GM21825 (cell line): ENCODE measurements at regions not wholly inside any gene's neighbourhood (a gene's known extent, or its start where the extent isn't known, plus 50 kb on each side); places are given as distances from the start of the nearest gene placed in this dataset.
A peak's percentile ranks its signal among the peaks of the same experiment; 100 is the strongest.

Source experiments
- ATAC-seq: cut with Tn5 transposase; IDR thresholded peaks from one replicate; pipeline ENCODE4 v1.9.1; 2021; ENCODE audit warnings: mild to moderate bottlenecking, moderate library complexity; ENCODE audit not compliant: unreplicated experiment

DNA sequence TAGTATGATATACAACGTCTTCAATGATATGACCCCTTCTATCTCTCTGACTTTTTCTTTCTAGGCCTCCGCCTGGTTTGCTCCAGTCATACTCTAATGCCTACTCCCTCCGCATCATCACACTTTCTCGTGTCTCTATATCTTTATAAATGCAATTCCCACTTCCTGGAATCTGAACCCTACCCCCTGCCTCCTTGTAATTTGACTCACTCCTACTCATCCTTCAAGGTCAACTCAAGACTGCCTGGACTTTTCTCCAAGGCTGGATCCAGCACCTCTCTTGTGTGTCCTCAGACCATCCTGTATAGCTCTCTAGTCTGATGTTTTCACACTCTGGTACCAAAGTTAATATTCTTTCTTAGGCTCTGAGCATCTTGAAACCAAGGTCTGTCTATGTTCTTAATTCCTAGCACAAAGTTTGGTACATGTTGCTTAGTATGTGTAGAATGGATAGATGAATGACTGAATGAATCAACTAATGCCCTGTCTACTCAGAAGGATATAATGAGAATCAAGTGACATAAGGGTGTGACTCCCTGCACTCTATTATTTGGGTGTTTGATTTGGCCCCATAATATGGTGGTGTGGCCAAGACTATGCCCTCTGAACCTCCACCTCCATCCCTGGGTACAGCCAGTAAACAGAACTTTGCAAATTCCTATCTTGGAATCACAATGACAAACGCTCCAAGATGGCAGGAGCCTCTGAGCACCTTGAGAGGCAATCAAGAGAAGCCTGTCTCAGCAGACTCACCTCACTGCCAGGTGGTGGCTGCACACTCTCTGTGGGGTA is 74.3 kb upstream of the SERP2 start:
- no peak for ATAC-seq

DNA sequence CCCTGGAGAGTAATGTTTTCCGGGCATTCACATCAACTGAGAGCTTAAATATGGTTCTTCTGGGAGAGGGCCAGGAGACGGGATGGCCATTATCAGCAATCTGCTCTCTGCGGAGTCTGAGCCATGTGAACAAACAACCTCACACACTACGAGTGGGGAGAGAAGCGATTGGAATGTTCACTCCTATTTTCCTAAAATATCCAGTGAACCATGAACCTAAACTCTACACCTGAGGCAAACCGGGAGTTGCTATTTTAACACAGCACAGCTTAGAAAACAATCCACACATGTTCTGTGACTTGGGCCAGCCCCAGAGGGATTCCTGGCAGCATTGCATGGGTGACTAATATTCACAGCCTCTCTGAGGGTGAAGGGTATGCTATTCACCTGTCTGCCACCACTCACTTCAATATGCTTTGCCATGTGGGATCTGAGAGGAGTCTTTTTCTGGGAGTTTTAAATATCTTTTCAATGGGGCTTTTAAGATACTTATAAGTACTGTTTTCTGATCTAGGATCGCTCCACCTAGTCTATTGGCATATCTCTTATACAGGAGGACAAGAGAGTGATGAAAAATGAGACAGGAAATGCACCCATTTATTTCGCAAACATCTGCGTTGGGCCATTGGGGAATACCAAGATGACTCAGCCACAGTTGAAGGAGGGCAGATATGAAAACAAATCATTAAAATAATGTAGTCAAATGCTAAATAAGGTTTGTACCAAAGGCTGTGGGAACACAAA is 72.6 kb upstream of the SERP2 start:
- ATAC-seq, result peak; percentile 58

DNA sequence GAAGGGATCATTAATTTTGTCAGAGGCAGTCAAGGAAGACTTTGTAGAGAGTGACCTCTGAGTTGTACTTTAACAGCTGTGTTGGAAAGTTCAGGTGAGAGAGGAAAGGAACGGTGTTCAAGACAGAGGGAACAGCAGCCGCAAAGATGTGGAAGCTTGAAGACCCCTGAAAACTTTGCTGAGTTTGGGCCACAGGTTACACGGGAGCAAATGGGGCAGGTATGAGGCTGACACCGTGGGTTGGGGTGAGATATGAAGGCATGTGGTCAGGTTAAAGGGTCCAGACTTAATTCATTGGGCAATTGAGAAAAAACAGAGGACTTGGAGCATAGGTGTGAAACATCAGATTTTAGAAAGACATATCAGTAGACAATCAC is 72.0 kb upstream of the SERP2 start:
- ATAC-seq, result no peak

DNA sequence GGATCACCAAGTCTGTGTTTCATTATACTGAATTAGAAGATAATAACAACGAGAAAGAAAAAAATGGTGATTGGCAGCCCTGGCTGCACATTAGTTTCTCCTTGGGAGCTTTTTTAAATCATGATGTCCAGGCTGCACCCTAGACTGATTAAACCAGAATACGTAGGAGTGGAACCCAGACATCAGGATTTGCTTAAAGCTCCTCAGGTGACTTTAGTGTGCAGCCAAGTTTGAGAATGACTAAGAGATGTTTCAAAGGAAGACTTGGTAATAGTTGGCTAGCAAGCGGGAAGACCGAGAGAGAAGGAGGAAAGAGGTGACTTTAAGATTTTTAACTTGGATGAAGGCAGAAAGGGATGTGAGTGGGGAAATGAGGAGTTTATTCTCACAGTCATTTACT is 71.4 kb upstream of the SERP2 start:
- no peak for ATAC-seq

DNA sequence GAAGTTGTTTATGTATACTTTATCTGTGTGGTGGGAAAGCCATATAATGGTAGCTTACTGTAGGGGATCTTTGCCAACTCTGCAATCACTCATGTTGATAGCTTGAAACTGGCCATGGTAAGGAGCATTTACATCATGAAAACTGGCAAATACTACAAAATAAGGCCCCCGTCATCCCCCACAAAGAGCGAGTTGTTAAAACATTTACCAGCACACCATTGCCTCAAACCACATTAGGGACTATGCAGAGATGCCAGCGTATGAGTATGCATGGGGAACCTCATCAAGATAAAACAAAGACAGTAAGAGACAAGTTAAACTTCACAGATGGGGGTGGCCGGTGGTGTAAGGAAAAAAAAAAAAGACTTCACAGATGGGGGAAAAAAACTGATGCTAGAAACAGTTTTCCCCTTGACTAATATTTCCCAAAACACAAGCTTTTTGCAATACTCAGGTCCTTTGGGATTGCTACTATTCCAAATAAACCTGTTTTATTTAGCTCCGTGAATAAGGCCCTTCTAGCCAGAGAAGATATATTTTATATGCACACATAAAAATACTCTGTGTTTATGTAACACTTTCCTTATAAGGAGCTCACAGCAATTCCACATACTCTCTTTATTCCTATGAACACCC is 70.6 kb upstream of the SERP2 start:
- no peak for ATAC-seq

DNA sequence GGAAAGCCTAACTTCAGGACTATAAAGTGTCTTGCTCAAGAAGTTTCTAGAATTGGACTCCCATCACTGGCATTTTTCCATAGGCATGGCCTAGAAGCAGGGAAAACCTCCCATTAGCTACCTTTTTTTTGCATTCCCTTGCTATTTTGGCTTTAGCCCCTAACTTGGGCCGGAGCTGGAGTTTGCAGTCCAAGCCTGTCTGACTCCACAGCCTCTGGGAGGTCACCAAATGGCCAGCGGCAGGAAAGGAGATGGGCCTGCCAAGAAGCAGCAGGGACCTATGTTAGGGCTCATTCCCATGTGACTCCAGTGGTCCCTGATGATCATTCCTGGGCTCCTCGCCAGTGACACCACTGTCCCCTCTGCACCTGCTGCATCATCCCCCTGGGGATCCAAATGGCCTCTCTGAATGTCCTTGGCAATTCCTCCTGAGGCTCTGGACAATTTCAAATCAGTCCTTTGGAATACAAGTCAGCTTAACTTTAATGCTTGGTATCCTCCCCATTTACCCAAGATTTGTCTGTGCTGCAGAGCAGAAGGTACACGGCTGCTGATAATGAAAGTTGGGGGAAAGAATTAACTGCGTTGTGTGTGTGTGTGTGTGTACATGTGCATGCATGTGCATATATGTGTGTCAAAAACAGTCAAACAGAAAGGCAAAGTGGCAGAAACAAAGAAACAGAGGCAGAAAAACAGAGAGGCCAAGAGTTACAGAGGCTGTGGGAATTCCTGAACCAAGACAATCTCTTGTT is 69.8 kb upstream of the SERP2 start:
- no peak for ATAC-seq

DNA sequence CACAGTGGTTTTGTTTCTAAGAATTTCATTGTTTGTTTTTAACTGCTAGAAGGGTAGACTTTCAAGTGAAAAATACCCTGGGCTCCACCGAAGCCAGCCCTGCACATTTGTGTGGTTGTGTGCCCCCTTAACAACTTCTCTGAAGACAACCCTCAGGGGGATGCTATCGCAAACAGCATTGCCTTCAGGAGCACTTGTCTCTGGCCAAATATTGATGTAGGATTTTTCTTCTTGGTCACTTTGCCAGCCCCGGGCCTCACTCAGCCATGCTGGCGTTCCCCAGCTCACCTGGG is 69.2 kb upstream of the SERP2 start:
- ATAC-seq, result no peak

DNA sequence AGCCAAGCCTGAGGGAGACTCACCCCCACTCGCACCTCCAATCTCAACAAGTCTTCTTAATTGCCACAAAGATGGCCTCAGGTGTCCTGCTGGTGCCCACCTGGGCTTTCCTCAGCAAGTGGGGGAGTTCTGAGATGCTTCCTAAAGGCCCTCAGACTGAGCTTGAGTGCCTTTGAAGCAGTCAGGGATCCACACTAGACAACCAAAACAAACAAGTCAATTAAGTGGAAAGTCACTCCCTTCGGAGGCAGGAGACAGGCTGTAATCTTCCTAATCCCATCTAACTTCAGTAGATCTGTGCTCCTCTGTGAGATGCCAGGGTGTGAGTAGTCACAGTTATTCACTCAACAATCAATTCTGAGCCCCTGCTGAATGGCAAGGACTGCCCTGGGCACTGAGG is 68.3 kb upstream of the SERP2 start:
- ATAC-seq, result no peak

DNA sequence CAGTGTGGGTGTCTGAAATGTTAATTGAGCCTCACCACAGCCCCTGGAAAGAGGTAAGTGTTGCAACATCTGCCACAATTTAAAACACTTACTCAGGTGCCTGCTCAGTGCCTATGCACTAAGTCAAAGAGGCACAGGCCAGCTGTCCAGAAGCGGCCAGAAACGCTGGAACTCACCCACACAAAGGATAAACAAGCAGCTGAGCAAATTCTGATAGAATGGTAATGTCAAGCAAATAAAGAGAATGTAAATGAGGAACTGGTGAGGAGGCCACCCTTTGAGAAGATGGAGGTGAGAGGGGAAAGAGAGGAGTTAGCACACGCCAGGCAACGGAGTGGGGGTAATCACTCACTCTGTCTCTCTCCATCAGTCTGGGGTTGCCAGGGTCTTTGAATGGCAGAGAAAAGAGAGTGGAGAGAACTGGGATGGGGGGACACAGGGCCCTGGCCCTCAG is 67.7 kb upstream of the SERP2 start:
- no peak for ATAC-seq

DNA sequence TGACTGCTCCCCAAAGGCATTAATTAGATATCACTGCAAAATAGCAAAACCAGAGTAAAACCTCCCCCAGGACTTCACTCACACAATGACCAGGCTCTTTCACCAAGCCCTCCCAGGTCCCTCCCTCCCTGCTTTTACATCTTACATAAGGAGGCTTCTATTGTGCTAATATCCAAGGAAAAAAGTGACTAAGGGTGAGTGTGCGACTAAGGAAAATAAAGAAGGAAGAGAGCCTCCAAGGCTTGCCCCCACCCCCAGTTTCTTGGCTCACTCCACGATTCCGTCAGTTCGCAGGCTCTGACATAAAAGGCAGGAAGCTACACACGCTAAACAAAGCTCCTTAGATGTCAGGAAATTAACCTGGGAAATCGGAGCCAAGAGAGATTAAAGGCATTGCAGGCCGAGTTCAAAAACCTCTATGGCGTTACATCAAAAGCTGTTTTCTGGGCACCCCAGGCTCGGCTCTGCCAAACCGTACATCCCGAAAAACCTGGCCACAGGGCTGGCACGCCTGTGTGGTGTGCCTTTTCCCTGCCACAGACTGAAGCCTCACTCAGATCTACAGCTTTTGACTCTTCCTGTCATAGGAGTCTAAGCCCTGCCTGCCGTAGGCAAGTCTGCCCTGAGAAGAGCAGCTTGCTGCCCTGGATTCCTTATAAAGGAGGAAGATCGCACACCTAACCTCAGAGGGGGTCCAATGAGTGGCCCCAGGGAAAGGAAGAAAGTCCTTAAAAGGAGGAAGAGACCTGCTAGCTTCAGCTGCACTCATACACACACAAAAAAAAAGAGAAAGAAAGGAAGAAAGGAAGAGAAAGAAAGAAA is 67.0 kb upstream of the SERP2 start:
- no peak for ATAC-seq

DNA sequence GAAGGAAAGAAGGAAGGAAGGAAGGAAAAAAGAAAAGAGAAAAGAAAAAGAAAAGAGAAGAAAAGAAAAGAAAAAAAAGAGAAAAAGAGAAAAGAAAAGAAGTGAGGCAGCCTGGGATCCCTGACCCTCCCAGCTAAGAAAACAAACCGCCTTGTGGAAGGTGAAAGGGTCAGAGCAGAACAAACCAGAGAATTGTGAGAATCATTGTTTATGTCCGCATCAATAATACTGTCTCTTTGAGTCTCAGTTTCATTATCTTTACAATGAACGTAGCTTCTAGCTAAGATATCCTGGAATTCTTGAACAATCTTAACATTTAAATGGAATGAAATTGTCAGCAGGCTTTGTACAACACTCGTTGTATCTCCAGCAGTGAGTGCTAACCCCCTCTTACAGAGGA is 66.4 kb upstream of the SERP2 start:
- ATAC-seq, result no peak

DNA sequence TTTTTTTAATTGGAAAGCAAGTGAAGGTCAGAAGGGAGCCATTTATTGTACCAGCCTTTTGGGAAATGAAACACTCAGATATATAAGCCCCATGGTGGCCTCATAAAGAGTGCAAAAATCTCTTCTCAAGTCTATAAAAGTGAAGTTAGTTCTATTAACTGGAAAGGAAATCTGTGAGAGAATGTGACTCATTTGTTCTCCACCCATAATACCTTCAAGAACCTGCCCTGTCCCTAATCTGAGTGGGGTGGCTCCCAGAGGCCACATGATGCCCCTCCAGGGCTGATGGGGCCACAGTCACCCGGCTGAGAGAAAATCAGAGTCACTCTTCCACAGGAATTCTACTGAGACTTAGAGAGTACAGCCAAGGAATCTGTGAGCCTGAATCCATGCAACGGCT is 65.8 kb upstream of the SERP2 start:
- no peak for ATAC-seq

DNA sequence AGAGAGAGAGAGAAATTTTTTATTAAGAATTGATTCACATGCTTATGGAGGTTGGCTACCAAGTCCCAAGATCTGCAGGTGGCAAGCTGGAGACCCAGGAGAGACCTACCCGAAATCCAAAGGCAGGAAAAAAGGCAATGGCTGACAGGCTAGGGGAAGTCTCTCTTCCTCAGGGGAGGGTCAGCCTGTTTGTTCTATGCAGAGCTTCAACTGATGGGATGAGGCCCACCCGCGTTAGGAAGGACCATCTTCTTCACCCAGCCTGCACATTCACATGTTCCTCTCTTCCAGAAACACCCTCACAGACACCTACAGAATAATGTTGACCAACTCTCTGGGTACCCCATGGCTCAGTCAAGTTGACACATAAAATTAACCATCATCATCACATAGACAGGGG is 65.3 kb upstream of the SERP2 start:
- no peak for ATAC-seq

DNA sequence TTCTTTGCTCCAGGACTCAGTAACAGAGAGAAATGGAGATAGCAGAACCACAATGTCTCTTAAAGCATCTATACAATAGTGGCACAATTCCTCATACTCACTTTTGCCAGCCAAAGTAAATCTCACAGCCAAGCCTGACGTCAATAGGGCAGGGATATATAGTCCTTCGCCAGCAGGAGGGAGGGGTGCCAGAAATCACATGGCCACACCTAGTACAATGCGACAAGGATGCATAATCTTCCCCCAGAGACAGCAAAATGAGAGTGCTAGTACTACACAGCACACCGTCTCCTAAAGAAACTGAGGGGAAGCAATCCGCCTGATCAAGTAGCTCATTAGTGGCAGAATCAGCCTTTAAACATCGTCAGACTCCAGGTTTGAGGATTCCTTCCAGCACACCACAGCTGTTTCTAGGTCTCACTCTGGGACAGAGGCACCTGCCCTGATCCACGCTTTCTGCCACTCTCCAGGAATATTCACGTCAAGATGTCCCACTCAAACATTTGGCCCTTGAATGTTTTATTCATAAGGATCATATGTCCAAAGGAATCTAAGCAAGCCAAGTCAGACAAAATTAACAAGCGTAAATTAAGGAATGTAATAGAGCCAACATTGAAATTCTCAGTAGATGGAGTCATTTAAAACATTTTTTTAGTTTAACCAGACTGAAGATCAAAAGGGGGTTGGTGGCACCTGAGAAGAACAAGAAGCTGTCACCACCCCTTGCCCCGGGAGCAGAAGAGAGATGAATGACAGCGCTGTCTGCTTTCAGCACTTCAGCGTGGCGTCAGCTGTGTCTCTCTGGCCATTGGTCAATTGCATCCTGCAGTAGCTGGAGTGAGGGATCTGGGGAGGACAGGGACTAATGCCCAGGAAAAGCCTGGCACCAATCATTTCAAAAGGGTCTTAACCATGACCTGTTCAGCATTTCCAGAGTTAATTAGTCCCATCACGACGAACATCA is 63.5 kb upstream of the SERP2 start:
- ATAC-seq, result no peak

DNA sequence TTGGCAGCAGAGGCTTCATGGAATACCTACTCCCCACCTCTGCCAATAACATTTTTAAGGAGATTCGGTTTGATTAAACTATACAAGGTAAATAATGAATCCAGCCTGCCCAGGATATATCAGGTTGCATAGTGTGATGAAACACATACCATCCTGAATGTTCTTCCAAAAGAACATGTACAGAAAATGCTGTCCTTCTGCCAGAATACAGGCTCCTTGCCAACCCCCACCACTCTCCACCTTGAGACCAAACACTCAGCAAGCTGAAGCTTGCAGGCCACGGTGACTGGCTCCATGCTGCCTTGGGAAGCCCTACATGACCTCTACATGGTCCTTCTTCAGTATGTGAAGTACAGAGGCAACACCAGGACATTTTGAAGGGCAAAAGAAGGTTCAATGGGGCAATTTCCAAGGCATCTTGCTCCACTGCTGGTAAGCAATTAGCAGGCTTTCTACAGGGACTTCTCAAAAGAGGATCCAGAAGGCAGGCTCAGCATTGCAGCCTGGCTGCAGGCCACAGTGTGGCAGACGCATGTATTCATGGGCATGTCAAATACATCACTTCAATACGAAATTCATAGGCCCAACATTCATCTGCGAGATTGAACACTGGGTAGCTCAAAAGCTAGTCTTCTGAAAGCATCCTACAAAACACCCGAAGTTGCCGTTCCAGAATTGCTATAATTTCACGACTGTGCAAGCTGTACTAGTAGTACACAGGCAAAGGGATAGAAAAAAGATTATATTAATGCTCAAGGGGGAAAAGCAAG is 62.4 kb upstream of the SERP2 start:
- no peak for ATAC-seq

DNA sequence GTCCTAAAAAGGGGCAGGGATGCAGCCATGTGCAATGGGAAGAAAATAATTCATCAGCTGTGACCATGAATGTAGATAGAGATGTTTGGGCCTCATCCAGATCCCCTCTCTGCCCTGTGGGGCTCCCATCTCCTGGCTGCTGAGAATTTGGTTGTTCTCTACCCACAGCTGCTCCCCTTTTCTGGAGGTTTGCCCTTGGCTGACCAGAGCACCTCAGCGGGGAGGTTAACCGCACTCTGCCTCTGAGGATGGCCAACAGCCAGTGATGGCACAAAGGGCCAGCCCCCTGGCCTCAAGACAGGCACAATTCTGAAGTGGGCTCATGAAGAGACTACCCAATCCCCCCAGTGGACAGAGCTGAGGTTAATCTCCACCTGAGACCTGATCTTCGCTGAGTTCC is 61.5 kb upstream of the SERP2 start:
- ATAC-seq, result no peak

DNA sequence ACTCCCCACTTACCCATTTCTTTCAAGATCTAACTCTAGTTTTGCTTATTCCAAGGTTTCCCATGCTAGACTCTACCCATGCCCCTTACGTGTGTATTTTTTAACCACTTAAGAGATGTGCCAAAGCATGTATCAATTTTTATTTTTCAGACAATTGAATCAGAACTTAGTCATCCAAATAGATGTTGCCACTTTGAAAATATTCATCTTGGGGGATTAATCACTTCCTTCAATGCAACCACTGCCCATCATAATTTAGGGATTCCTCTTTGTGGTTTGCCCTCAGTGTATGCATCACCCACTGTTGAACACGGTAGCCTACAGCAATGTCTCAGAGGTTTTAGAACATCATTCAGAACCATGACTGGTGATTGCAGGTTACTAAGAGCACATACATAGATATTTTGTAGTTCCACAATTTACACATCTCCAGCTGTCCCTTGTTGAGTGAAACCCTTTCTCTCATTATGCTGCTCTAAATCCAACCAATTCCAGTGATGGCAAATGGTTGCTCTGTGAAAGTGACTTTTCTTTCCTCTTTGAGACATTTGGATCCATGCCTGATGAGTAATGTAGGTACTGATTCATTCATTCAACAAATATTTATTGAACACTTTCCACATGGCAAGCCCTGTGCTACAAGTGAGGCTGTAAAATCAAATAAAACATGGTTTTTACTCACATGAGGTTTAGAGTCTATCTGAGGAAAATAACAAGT is 60.6 kb upstream of the SERP2 start:
- no peak for ATAC-seq

DNA sequence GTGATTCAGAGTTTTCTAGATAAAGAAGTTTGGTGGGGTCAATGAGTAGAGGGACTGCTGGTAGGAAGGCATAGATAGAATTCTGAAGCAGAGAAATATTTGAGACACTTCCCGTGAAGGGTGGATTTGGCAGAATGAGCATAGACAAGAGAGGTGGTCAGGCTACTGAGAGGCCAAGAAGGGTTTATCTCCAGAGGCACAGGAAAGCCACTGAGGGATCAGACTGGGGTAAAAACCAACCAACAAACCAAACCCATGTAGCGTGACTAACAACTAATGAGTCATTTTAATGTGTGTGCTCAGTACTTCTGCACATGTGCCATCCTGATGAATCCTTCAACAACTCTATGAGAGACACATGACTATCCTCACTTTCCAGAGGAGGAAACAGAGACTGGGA is 60.0 kb upstream of the SERP2 start:
- no peak for ATAC-seq
